ENCODE measurements at regions not wholly inside any gene's neighbourhood (a gene's known extent, or its start where the extent isn't known, plus 50 kb on each side); places are given as distances from the start of the nearest gene placed in this dataset.
"Not testable (repeated sequence)": the region's sequence is repeated elsewhere in the genome, so short reads cannot be mapped to it uniquely, and the experiment has no call there.

DNA sequence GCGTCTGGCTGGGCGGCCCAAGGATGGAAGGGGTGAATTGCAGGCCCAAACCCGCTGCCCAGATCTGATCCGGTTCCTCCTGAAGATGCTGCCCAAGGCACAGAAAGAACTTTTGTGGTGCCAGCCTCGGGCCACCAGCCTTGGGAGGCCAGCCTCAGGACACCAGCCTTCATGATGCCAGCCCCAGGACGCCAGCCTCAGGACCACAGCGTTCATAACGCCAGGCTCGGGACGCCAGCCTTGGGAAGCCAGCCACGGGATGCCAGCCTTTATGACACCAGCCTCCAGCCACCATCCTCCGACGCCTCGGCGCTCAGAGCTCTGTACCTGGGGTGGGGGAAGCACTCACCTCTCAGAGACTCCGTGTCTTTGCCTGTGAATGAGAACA lies 107.8 kb downstream of the ADRA2C start:
- TF ChIP-seq, protein P1, sequence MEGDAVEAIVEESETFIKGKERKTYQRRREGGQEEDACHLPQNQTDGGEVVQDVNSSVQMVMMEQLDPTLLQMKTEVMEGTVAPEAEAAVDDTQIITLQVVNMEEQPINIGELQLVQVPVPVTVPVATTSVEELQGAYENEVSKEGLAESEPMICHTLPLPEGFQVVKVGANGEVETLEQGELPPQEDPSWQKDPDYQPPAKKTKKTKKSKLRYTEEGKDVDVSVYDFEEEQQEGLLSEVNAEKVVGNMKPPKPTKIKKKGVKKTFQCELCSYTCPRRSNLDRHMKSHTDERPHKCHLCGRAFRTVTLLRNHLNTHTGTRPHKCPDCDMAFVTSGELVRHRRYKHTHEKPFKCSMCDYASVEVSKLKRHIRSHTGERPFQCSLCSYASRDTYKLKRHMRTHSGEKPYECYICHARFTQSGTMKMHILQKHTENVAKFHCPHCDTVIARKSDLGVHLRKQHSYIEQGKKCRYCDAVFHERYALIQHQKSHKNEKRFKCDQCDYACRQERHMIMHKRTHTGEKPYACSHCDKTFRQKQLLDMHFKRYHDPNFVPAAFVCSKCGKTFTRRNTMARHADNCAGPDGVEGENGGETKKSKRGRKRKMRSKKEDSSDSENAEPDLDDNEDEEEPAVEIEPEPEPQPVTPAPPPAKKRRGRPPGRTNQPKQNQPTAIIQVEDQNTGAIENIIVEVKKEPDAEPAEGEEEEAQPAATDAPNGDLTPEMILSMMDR (IDR thresholded peaks at IDR 0.05; ENCODE audit: unreplicated experiment), result no peak
- no peak overlapping the region for H3K27ac Mint-ChIP-seq (ENCODE audit: unreplicated experiment)
- no peak for DNase-seq (ENCODE audit: low spot score)
- no peak overlapping the region for H3K4me3 Mint-ChIP-seq (ENCODE audit: unreplicated experiment)
- H3K4me1 Mint-ChIP-seq (ENCODE audit: unreplicated experiment), result peaks cover 9% of the 10 kb centered on the region
- H3K27me3 Mint-ChIP-seq (ENCODE audit: unreplicated experiment), result peaks cover 17% of the 10 kb centered on the region
- H3K36me3 Mint-ChIP-seq (ENCODE audit: low read depth, unreplicated experiment), result no peaks in the 10 kb centered on the region
- H3K9me3 Mint-ChIP-seq (ENCODE audit: unreplicated experiment), result no peaks in the 10 kb centered on the region

DNA sequence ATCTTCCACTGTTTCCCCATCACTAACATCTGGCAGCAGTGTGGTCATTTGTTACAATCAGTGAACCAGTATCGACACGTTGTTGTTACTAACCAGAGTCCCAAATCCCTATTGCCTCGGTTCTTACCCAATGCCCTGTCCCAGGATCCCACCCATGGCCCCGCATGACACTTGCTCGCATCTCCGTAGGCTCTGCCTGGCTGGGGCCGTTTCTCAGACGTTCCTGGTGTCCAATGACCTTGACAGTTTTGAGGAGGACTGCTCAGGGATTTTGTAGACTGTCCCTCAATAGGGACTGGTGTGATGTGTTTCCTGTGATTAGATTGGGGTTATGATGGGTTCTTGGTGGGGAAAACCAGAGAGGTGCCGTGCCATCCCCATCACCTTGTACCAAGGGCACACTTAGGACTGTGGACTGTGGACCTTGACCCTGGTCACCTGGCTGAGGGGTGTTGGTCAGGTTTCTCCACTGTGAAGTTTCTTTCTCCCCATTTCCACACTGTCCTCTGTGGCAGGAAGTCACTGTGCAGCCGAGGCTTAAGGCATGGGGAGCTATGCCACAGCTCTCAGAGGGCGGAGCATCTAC lies 108.4 kb downstream of the ADRA2C start:
- Mint-ChIP-seq H3K27me3 (ENCODE audit: unreplicated experiment) (peaks cover 21% of the 10 kb centered on the region), H3K4me3 (ENCODE audit: unreplicated experiment) (no peak overlapping the region), H3K27ac (ENCODE audit: unreplicated experiment) (no peak overlapping the region), H3K9me3 (ENCODE audit: unreplicated experiment) (no peaks in the 10 kb centered on the region), H3K4me1 (ENCODE audit: unreplicated experiment) (peaks cover 11% of the 10 kb centered on the region), H3K36me3 (ENCODE audit: low read depth, unreplicated experiment) (no peaks in the 10 kb centered on the region)
- TF ChIP-seq, protein P1 (IDR thresholded peaks at IDR 0.05; ENCODE audit: unreplicated experiment), result no peak
- DNase-seq (ENCODE audit: low spot score), result no peak

DNA sequence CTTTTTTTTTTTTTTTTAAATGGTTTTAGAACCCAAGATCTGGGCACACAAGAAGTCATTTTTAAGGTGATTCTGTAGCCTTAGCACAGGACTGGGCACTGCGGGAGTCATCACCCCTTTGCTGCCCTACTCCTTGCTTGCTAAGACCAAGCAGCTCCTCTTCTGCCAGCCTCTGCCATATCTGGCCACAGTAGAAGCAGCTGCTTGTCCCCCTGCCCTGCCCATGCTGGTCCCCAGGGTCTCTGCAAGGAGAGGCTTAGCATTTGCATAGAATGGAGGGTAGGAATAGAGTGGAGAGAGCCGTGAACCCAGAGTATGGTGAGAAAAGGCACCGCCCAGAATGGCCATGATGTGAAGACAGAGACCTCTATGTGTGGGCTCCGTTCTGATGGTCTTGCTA lies 109.3 kb downstream of the ADRA2C start:
- Mint-ChIP-seq H3K4me1 (ENCODE audit: unreplicated experiment) (peaks cover 11% of the 10 kb centered on the region), H3K27ac (ENCODE audit: unreplicated experiment) (no peak overlapping the region), H3K4me3 (ENCODE audit: unreplicated experiment) (no peak overlapping the region), H3K36me3 (ENCODE audit: low read depth, unreplicated experiment) (no peaks in the 10 kb centered on the region), H3K27me3 (ENCODE audit: unreplicated experiment) (peaks cover 17% of the 10 kb centered on the region), H3K9me3 (ENCODE audit: unreplicated experiment) (no peaks in the 10 kb centered on the region)
- DNase-seq (ENCODE audit: low spot score), result no peak
- TF ChIP-seq, protein P1 (IDR thresholded peaks at IDR 0.05; ENCODE audit: unreplicated experiment), result no peak

DNA sequence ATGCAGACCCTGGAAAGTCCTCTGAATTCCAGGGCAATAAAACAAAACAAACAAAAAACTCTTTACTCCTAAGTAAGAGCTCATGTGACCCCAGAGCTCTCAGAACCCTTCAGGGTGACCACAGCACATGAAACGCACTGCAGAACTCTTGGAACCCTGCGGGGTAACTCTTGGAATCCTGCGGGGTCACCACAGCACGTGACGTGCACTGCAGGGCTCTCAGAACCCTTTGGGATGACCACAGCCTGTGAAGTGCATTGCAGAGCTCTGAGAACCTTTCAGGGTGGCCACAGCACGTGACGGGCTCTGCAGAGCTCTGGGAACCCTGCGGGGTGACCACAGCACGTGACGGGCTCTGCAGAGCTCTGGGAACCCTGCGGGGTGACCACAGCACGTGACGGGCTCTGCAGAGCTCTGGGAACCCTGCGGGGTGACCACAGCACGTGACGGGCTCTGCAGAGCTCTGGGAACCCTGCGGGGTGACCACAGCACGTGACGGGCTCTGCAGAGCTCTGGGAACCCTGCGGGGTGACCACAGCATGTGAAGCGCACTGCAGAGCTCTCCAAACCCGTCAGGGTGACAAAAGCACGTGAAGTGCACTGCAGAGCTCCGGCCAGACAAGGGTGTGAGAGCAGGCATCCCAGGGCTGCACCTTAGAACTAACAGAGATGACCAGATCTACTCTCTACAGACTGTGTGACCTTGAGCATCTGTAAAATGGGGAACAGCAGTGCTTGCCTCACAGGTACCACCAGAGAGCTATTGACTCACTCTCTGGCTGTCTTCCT lies 110.1 kb downstream of the ADRA2C start:
- H3K27ac Mint-ChIP-seq (ENCODE audit: unreplicated experiment); H3K36me3 Mint-ChIP-seq (ENCODE audit: low read depth, unreplicated experiment); H3K9me3 Mint-ChIP-seq (ENCODE audit: unreplicated experiment); H3K4me1 Mint-ChIP-seq (ENCODE audit: unreplicated experiment); H3K4me3 Mint-ChIP-seq (ENCODE audit: unreplicated experiment); DNase-seq (ENCODE audit: low spot score): not testable (repeated sequence)
- H3K27me3 Mint-ChIP-seq (ENCODE audit: unreplicated experiment), result peaks cover 13% of the 10 kb centered on the region

DNA sequence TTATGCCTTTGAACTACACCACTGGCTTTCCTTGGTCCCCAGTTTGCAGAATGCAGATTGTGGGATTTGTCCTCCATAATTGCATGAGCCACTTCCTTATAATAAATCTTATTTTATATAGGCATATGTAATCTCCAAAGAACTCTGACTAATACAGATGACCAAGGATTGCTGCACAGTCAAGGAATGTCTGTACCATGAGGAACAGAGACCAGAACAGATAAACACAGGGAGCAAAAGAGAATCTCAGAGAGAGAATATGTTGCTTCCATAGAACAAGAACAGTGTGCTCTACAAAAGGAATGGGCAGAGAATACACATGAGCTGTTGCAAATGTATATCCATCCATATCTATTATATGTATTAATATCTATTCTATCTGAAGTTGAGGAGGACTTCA lies 111.1 kb downstream of the ADRA2C start:
- DNase-seq (ENCODE audit: low spot score), result no peak
- Mint-ChIP-seq H3K27me3 (ENCODE audit: unreplicated experiment) (peaks cover 13% of the 10 kb centered on the region), H3K36me3 (ENCODE audit: low read depth, unreplicated experiment) (no peaks in the 10 kb centered on the region)

More for the DNA sequence above, 111.1 kb downstream of the ADRA2C start:
- Mint-ChIP-seq H3K27ac (ENCODE audit: unreplicated experiment) (no peak overlapping the region), H3K4me3 (ENCODE audit: unreplicated experiment) (no peak overlapping the region), H3K4me1 (ENCODE audit: unreplicated experiment) (peaks cover 7% of the 10 kb centered on the region), H3K9me3 (ENCODE audit: unreplicated experiment) (no peaks in the 10 kb centered on the region)
- TF ChIP-seq, protein P1 (IDR thresholded peaks at IDR 0.05; ENCODE audit: unreplicated experiment), result no peak
